ENCODE measurements at regions not wholly inside any gene's neighbourhood (a gene's known extent, or its start where the extent isn't known, plus 50 kb on each side); places are given as distances from the start of the nearest gene placed in this dataset.
A peak's percentile ranks its signal among the peaks of the same experiment; 100 is the strongest.
"Not testable (repeated sequence)": the region's sequence is repeated elsewhere in the genome, so short reads cannot be mapped to it uniquely, and the experiment has no call there.

- not testable (repeated sequence) for DNase-seq
Measured at GRCh38 chrY:26167332-26167731, 545.4 kb downstream of the CDY1 start.

GRCh38 chrY:26179326-26179725 is 557.4 kb downstream of the CDY1 start:
- DNase-seq = not testable (repeated sequence)

DNA sequence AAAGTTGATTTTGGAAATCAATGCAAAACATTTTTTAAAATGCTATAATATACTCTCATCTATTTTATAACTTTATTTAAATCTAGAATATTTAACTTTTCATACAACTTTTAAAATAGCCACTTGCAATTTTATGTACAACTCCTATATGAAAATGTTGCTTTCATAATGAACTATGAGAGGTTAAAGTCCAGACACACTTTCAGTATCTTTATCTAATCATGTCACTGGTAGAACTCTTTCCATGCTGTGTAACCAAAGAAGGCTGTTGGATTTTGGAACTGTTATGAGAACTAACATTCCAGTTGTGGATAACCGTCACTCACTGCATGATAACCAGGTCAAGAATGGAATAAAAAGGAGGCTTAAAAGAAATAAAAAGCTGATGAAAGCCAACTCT is 603.1 kb downstream of the CDY1 start:
- not testable (repeated sequence) for DNase-seq

GRCh38 chrY:26225468-26225867 is 603.6 kb downstream of the CDY1 start:
- not testable (repeated sequence) for DNase-seq

- DNase-seq = not testable (repeated sequence)
Measured at GRCh38 chrY:26240944-26241343, 619.0 kb downstream of the CDY1 start.

- DNase-seq = not testable (repeated sequence)
Measured at GRCh38 chrY:26254262-26254661, 632.3 kb downstream of the CDY1 start.

- not testable (repeated sequence) for DNase-seq
Measured at GRCh38 chrY:26265449-26265848, 643.5 kb downstream of the CDY1 start.

GRCh38 chrY:26268421-26268820 is 646.5 kb downstream of the CDY1 start:
- DNase-seq = not testable (repeated sequence)

DNA sequence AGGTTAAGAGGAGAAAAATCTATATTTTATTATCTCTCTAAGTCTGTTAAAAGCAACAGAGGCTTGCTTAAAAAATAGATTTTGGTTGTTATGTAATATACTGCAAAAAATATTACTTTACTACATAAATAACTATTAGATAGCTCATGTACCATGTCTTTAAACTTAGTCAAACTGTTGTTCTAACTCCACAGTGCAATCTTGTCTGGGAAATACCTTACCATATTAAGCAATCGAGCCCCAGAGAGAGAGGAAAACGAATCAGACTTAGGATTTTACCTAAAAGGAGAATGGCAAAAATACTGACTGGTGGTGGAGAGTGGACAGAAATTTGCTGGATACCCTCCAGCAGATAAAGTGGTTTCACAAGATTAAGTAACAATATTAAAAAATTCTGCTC is 647.0 kb downstream of the CDY1 start:
- not testable (repeated sequence) for DNase-seq

DNA sequence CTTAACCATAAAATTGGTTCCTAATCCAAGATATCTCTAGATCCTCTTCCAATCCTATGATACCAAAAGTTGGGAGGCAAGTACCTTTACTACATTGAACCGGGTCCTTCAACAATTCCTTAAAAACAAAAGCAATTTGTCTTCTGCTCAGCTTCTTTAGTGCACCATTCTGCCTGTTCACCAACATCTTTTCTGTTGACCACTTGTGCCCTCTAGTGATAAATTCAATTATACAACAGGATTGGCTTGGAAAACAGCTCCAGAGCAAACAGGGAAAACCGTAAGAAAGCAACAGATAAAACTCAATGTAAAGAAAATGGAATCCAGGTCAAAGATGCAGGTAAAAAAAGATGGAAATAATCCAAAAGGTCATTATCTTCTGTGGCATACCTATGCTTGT is 651.2 kb downstream of the CDY1 start:
- not testable (repeated sequence) for DNase-seq

DNA sequence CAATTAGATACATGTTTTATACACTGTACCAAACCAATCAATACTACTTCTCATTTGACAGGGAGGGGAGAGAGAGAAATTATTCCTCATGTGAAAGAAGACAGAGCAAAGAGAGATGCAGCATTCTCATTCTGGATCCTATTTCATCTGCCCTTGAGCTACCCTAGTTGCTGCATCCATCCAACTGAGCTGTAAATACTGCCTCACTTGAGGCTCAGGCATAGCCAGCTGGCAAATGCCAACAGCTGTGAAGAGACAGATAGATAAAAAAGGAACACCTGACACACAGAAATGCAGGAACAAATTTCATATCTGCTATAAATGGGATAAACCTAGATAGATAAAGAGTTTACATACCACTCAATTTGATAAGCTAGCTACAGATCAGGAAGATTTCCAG is 684.1 kb downstream of the CDY1 start:
- not testable (repeated sequence) for DNase-seq

DNA sequence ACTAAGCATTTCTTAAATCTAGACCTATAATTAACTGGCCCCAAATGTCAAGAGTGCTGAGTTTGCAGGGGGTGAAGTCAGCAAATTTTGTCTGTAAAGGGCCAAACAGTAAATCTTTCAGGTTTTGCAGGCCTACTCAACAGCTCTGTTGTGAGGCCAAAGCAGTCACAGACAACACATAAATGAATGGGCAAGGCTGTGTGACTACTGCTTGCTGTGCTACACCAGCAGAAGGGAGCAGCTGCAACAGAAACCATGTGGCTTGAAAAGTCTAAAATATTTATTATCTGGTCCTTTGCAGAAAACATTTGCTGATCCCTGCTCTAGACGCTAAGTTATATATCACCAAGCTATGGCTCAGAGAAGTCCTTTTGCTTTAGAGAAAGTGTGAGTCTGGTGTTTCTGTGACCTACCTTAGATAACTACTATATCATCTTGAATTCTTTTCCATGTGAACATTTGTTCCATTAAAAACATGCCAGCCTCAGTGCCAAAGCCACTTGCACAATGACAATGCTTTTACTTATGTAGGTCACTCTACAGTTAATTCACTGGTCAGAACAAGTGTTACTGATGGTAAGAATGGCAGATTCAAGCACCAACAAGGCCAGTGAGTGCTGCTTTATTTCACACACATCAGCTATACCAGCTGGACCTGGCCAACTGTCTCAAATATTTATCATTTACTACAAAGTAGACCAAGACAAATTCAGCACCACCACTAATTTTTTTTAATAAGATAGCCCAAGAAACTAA is 684.9 kb downstream of the CDY1 start:
- not testable (repeated sequence) for DNase-seq

- DNase-seq = not testable (repeated sequence)
Measured at GRCh38 chrY:26308308-26308707, 686.4 kb downstream of the CDY1 start.

DNA sequence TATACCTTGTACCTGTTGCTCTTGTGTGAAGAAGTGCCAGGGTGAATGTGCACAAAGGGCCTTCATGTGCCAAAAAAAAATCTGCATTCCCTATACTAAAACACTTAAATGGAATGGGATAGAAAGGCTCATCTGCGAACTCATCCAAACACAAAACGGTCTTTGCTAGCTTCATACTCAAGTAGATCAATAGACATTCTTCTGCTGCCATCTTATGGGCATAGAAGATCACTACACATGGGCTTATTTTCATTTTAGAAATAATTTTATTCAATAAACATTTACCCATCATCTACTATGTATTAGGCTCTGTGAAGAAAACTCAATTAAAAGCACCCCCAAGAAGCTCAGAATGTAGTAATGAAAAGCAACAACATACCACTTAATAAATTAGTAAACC is 693.1 kb downstream of the CDY1 start:
- DNase-seq = peak; percentile 58

DNA sequence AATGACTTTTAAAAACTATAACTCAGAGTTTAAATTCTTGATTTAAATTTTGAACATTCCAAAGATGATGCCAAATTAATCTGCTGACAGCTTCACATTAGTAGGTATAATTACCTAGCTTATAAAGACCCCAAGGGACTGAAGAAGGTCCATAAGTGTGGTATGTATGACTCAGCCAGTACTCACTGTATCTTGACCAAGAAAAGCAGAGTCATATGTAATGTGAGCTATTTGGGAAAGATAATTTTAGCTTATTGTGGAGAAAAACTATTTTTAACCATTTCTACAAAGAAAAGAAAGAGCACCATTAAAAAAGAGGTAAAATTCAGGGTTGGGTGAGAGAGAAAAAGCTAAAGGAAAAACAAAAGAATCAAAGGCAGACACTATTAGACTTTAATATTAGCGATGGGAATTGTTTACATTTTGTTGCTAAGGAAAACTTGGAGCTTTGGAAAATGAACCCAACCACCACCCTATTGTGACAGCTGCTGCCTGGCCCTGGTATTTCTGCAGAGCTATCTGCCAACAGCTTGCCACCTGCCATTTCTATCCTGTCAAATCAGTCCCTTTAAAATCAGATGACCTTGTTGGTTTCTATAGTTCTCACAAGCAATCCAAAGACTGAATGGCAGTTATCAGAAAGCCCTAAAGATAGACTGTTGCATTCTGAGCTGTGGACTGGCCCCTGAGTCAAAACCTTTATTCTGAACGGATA is 697.7 kb downstream of the CDY1 start:
- DNase-seq = not testable (repeated sequence)

GRCh38 chrY:26322756-26323155 is 700.8 kb downstream of the CDY1 start:
- not testable (repeated sequence) for DNase-seq

DNA sequence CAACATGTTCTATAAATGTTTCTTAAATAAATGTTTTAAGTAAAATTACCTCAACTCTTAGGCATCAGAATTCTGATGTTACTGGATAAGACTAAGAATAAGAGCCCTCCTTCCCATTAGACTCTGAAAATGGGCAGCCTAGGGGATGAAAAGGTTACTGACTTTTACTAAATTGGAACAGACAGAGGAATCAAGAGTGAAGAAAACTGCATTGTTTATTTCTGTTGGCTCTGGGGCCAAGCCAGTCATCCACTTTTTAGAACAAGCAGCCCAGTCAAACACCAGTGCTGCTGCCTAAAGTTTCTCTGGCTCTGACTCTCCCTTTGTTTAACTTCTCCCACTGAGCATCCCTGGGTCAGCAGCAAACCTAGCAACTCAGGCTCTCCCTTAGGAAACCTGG is 731.0 kb downstream of the CDY1 start:
- not testable (repeated sequence) for DNase-seq

DNA sequence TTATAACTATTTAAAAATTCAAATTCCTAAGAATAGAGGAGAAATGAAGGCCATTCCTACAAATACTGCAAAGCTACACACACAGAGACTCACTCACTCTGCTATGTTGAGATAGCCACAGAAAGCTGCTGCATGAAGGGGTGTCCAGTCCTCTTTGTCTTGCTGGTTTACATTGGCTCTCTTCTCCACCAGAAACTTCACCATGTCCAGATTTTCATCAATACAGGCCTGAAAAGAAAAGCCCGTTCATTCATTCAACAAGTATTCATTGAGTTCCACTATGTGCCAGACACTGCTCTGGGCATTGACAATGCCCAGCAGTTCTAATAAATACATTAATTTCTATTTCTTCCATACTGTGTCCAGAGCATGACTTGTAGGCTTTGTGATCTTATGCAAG is 732.3 kb downstream of the CDY1 start:
- no peak for DNase-seq

GRCh38 chrY:26359869-26360268 is 738.0 kb downstream of the CDY1 start:
- not testable (repeated sequence) for DNase-seq

DNA sequence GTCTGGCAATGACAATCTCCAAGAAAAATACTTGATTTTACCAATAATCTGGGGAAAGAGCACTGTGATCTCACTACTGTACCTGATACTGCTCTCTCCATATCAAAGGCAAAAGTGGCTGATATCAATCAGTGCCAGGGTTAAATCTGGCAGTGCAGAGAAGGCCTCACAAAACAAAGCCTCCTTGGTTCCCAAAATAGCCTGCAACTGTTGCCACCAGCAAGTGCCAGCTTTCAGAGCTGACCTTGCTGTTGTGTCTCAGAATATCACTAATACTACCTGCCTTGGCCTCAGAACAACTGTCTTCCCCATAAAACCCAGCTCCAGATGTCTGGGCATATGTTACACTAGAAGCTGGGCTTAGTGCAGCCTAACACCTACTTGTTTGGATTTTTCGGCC is 738.6 kb downstream of the CDY1 start:
- not testable (repeated sequence) for DNase-seq

GRCh38 chrY:26363442-26363841 is 741.5 kb downstream of the CDY1 start:
- DNase-seq = not testable (repeated sequence)

DNA sequence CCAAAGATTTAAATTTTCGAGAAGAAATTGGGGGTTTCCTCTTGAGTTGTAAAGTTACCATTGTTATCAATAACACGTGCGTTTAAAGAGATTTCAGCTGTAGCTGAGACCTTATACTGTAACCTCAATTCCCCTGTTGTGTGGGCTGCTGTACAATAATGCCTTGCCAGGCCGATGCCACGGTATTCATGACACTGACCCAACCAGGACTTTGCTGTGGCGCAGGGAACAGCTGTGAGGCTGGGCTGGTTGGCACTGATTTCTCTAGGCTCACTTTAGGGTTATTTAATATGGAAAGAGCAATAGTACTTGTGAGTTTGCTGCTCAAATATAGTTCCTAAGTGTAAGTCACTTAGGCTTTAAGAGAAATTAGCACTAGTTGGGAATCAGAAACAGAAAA is 744.2 kb downstream of the CDY1 start:
- DNase-seq = not testable (repeated sequence)

DNA sequence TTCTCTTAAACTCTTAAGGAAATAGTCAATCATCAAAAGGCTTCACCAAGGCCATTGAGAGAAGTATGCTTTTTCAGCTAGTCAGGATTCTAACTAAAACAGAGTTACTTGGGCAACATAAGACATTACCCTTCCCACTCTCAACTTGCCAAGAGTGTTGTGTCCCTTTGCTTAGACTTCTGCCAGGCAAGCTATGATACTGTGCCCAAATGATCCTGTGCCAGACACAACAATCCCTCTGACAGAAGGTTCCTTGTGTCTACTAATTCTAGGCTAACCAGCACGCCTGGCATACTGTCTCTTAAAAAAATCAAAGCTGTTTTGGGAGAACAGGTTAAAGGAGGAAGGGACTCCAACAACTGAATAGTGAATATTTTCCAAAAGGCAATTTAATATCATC is 750.6 kb downstream of the CDY1 start:
- not testable (repeated sequence) for DNase-seq

DNA sequence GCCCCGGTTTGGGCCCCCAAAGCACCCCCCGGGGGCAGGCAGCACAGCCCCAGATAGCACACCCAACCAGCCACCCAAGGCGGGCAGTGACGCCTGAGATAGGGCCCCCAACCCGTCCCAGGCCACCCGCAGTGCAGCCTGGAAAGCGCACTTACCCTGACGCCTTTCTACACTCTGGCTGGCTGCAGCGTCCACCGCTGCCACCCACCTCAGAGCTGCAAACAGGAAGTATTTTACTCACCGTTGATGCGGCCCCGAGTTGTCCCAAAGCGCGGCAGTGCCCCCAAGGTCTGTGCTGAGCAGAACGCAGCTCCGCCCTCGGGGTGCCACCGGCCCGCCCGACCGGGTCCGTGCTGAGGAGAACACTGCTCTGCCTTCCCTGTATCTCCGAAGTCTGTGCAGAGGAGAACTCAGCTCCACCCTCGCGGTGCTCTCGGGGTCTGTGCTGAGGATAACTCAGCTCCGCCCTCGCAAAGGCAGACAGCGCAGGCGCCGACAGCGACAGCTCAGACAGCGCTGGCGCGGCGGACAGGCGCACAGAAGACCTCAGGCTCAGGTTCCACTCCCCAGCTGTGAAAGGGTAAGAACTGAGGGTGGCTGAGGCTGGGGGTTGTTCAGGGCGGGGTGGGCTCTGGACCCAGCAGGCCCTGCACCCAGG is 786.9 kb downstream of the CDY1 start:
- DNase-seq = no peak

All from NCI-H69 (cell line).